ENCODE measurements at regions not wholly inside any gene's neighbourhood (a gene's known extent, or its start where the extent isn't known, plus 50 kb on each side); places are given as distances from the start of the nearest gene placed in this dataset.

GRCh38 chr20:48193627-48194425 lies 408.5 kb upstream of the SULF2 start:
- DNase-seq, result no peak

DNA sequence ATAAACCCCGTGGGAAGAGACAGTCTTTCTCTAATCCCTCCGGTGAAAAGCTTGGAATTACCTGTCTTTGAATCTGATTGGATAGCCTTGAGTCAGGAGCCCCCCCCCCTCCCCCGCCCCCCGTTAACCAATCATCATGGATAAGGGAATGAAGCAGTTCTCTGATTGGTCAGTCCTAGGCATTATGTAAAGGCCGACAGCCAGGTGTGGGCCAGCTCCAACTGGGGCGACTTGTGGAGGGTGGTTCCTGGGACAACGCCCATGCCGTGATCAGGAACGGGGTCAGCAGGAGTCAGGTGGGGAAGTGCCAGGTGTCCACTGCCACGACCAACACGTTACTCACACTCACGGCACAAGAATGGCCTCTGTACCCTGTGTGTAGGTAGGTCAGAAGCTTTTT lies 406.8 kb upstream of the SULF2 start:
- DNase-seq, result no peak

DNA sequence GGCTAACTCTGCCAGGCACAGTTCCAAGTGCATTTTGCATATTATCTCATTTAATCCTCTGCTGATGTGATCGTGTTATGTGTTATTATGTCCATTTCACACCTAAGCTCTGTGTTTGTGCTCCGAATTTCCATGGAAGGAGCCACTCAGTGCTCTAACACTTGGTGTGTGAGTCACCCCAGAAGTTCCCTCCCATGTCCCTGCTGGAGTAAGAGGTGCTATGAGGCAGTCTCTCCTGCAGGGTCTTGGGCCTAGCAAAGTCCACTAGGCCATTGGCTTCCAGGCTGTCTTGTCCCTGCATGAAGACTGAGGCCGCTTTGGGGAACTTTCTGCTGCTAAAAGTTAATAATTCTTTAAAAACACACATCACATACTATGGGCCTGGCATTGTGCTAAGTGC lies 405.9 kb upstream of the SULF2 start:
- no peak for DNase-seq

GRCh38 chr20:48190757-48191156 lies 405.5 kb upstream of the SULF2 start:
- no peak for DNase-seq

GRCh38 chr20:48189181-48189580 lies 403.9 kb upstream of the SULF2 start:
- no peak for DNase-seq

DNA sequence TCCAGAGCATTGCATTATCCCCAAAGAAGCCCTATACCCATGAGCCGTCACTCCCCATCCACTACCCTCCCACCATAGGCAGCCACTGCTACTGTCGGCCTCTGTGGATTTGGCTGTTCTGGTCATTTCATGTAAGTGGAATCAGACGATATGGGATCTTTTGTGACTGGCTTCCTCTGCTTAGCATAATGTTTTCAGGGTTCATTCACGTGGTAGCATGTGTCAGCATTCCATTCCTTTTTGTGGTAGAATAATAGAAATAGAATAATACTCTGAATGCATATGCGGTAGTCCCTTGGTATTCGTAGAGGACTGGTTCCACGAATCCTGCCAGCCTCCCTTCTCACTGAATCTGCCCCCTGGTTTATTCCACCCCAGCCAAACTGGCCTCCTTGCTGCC lies 402.6 kb upstream of the SULF2 start:
- no peak for DNase-seq

DNA sequence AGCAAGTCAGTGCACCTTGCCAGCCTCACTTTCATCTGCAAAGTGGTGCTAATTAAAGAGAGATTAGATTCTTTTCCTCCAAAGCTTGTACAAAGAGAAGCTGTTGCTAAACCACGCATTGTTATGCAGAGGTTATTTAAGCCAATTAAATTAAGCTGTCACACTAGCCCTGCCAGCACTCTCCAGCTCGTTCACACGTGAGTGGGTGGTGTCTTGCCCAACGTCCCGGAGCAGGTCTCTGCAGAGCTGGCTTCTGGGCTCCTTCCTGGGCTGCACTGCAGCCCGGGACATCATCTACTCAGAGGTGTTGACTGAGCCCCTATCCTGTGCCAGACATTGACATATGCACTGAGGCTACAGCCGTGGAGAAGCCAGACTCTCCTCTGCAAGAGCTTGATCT lies 401.6 kb upstream of the SULF2 start:
- no peak for DNase-seq

GRCh38 chr20:48186447-48186846 lies 401.2 kb upstream of the SULF2 start:
- no peak for DNase-seq

DNA sequence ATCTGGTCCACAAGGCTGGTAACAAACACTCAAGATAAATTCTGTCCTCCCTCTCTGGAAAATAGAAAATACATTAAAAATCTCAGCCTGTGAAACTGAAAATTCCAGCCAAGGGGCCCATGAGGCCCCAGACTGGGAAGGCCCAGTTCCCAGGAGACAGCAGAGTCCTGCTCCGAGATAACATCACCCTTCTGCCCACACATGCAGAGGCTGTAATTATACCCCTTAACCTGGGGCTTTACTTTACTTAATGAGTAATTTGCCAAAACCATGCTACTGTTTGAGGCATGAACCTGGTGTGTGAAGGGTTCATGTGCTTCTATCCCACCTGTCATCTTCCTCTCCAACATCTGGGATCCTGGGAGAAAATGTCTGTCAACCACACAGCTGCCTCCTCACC lies 398.9 kb upstream of the SULF2 start:
- no peak for DNase-seq

DNA sequence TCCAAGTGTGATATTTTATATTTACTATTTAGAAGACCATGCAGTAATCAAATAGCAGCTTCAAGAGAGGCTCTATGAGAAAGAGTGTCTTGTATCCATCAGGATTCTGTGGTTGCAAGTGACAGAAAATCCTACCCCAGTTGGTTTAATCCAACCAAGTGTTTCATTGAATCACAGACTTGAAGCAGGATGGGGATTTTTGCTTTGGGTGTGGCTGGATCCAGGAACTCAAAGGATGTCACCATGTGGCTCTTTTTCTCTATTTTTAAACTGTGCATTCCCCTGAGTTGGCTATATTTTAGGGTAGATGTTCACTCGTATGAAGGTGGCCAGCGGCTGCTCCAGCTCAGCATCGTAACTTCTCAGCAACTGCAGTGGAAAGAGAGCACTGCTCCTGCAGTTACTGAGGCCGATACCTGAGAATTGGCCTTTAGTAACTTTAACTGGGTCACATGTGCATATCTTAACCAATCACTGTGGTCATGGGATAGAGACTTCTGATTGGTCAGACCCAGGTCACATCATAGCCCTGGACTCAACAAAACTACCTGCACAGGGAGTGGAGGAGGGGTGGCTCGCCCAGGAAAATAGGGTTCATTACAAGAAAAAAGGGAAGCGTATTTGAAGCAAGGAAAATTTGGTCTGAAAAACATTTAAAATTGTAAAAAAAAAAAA lies 396.1 kb upstream of the SULF2 start:
- no peak for DNase-seq

DNA sequence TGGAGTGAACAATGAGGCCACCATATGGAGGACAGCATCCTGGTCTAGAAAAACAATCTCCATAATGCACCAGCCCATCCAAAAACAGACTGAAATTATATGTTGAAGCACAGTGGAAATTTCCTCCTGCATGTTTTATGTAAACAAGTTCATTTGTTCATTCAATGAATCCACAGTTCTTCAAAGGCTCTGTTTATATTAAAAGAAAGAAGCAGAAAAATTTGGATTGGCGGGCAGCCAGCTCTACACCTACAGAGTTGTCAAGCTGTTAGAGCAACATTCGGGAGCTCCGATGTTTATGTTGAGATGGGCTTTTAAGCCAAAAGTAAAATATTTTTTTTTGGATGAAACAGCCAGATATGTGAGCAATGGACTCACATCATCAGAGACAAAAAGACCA lies 395.3 kb upstream of the SULF2 start:
- no peak for DNase-seq

GRCh38 chr20:48180024-48180423 lies 394.7 kb upstream of the SULF2 start:
- DNase-seq, result no peak

- DNase-seq, result no peak
Observed at GRCh38 chr20:48178633-48179032, 393.4 kb upstream of the SULF2 start.

- DNase-seq, result no peak
Observed at GRCh38 chr20:48177058-48177457, 391.8 kb upstream of the SULF2 start.

DNA sequence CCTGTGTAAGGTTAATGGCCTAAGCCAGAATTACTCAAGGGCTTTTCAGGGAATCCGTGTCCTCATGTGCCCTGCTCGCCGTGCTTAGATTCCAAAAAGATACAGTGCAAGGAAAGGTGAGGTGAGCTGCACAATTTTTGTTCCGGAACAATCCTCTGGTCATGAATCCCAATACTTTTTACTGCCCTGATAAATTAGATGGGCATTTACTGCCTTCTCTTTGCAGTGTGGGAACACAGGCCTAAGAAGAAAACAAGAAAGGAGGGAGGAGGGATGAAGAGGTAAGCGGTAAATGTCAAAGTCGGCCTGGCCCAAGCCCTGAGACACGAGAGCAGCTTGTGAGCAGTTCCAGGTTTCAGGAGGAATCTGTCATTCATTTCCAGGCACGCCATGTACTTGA lies 390.9 kb upstream of the SULF2 start:
- DNase-seq, result no peak

DNA sequence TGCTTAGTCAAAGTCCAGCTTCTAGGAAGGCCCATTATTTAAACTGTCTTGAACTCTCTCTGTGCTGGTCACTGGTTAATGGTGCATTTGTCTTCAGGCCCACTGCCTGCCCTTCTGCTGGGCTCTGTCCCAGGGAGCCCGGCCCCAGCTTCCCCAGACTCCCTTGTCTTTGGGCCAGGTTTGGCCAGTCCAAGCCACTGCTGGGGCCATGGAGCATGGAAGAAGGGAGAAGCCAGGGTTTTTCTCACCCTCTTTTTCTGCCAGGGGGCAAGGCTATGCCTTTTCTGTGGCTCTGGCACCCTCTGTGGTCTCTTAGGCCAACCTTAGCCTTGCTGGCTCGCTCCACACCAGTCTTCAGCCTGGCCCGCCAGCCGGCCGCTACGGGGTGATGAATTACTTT lies 390.0 kb upstream of the SULF2 start:
- DNase-seq, result no peak

DNA sequence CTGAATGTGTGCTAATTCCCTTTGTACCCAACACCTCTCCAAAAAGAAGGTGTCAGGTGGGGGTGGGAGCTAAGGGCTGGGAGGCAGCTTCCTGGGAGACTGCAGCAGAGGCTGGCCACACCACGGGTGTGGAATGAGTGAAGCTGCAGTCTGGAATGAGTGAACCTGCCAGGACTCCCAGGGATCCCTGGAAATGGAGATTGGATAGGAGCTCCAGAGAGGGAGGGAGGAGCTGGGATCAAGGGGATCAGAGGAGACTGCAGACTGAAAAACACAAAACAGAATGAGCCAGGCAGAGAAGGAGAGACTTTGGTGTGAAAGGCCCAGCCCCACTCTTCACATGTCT lies 387.0 kb upstream of the SULF2 start:
- no peak for DNase-seq

- DNase-seq, result no peak
Observed at GRCh38 chr20:48171626-48172356, 386.5 kb upstream of the SULF2 start.

GRCh38 chr20:48171071-48171470 lies 385.8 kb upstream of the SULF2 start:
- DNase-seq, result no peak

- no peak for DNase-seq
Observed at GRCh38 chr20:48170625-48171024, 385.3 kb upstream of the SULF2 start.

GRCh38 chr20:48169650-48170225 lies 384.5 kb upstream of the SULF2 start:
- DNase-seq, result no peak

DNA sequence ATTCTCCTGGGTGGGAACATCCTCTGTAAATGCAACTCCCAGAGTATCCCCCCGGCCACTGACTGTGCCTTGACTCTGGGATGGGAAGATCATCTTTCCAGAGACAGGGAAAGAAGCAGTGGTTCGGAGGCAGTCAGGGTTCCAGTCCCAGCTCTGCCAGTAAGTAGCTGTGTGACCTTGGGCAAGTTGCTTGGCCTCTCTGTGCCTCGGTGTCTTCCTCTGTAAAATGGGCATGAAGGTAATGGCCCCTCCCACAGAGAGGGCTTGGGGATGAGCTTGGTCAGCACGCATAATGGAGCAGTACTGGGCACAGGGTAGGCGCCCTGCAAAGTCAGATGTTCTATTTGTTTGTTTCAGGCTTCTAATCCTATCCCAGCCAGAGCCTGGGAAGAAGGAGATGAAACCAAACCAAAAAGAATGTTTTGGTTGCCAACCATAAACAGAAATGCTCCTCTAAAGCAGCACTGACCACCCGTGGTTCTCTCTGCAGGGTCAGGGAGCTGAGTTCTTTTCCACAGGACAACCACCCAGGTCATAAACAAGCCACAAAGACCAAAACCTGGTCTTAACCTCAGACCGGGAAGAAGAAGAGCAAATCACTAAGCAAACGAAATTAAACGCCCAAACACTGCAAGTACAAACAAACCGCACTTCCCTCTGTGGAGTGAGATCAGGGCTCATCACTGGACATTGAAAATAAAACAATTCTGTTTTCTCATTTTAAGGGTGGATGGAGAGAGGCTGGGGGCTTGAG lies 381.0 kb upstream of the SULF2 start:
- no peak for DNase-seq

GRCh38 chr20:48165401-48165685 lies 380.1 kb upstream of the SULF2 start:
- no peak for DNase-seq
